ENCODE measurements at regions not wholly inside any gene's neighbourhood (a gene's known extent, or its start where the extent isn't known, plus 50 kb on each side); places are given as distances from the start of the nearest gene placed in this dataset.

- TF ChIP-seq CTCF (IDR thresholded peaks at IDR 0.05) (no peak), REST (IDR thresholded peaks at IDR 0.05; ENCODE audit: insufficient read depth in 1 of 2, low read depth in 2 of 2, low read length in 1 of 2) (no peak), POLR2AphosphoS5 (IDR thresholded peaks at IDR 0.05; ENCODE audit: low read depth, low read length) (no peak), TCF7L2 (IDR thresholded peaks at IDR 0.05; ENCODE audit: low read depth, low read length) (no peak), SIN3A (IDR thresholded peaks at IDR 0.05; ENCODE audit: borderline replicate concordance, insufficient read depth, low read depth, low read length) (no peak)
These were observed 230.4 kb downstream of the CMPK2 start for GRCh38 chr2:6635296-6635695.
